GM19438 (cell line): ENCODE measurements at regions not wholly inside any gene's neighbourhood (a gene's known extent, or its start where the extent isn't known, plus 50 kb on each side); places are given as distances from the start of the nearest gene placed in this dataset.

Experiments
- ATAC-seq: cut with Tn5 transposase; IDR thresholded peaks from one replicate; pipeline ENCODE4 v1.9.1; 2021; ENCODE audit warnings: low read depth; ENCODE audit not compliant: unreplicated experiment

GRCh38 chr5:110203661-110204060, 513.9 kb downstream of the MAN2A1 start:
- no peak for ATAC-seq

DNA sequence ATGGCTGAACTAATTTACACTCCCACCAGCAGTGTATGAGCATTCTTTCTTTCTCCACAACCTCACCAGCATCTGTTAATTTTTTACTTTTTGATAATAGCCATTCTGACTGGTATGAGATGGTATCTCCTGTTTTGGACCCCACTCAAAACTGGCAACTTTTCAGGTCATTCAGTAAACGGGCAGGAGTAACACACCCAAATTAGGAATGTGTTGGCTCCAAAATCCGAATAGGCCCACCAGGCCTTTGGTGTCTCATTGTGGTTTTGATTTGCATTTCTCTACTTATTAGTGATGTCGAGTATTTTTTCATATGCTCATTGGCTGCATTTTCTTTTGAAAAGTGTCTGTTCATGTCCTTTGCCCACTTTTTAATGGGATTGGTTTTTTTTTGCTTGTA, 517.1 kb downstream of the TMEM232 start:
- ATAC-seq, result no peak

DNA sequence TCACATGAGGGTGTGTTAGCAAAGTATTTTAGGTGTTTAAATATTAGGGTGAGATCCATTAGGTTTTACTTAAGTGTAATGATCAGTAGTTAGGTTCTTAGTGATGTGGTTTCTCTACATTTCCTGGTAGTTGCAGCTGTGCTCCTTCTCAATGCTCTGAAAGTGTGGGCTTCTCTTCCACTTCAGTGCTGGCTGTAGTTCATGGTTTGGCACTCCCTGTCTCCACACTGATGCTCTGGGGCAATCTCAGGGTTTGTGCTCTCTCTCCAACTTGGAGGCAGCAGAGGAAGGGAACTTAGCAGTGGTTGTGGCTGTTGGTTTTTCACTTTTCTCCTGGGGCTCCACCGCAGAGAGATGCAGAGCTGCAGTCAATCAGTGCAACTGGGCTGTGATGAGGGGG, 507.5 kb downstream of the TMEM232 start:
- no peak for ATAC-seq

GRCh38 chr5:110219769-110220168, 506.7 kb downstream of the TMEM232 start:
- no peak for ATAC-seq

DNA sequence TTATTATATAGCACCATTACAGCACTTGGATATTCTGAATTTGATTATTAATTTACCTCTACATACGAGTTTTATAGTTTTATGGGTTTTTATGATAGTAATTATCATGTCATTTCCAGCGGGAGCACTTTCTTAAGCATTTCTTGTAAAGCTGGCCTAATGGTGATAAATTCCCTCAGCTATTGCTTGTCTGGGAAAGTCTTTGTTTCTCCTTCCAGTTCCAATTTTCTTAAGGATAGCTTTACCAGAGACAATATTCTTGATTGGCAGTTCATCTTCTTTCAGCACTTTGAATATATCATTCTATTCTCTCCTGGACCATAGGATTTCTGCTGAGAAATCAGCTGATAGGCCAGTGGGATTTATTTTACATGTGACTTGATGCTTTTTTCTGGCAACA, 505.4 kb downstream of the TMEM232 start:
- ATAC-seq, result no peak

- no peak for ATAC-seq
Observed at GRCh38 chr5:110224050-110224449, 502.4 kb downstream of the TMEM232 start.

DNA sequence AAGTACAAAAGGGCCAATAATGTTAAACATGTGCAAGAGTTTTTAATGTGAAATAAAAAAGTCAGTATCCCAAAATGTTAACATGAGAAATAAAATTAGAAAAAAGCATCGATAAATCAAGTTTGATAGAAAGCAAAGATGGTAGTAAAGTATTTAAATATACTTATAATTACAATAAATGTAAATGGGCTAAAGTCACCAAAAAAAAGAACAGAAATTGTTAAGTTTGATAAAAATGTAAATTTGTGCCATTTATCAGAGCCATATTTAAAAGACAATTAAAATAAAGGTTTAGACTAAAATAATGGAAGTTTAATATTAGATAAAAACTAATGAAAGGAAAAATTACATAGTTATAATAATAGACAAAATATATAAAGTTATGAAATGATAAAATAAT, 500.5 kb downstream of the TMEM232 start:
- ATAC-seq, result no peak

- ATAC-seq, result no peak
Observed at GRCh38 chr5:110239786-110240185, 486.7 kb downstream of the TMEM232 start.

DNA sequence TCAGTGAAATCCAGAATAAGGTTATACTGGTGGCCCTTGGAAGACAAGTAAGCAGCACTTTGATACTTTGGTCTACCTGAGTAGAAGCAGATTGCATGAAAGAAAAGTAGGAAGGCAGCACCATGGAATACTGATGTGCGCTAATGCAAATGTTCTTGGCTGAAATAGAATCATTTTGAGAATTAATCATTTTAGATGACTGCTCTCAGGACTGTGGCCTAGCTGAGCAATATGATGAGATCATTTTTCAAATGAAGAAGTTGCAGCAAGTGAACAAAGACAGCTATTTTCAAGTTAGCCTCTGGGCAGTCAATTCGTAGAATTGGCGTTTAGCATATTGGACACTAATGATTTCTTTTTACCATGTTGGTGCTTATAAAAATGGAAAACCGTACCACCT, 483.5 kb downstream of the TMEM232 start:
- ATAC-seq, result no peak

- no peak for ATAC-seq
Observed at GRCh38 chr5:110248921-110249320, 477.6 kb downstream of the TMEM232 start.

- ATAC-seq, result no peak
Observed at GRCh38 chr5:110250355-110250754, 476.1 kb downstream of the TMEM232 start.

- ATAC-seq, result no peak
Observed at GRCh38 chr5:110250755-110251154, 475.7 kb downstream of the TMEM232 start.

- no peak for ATAC-seq
Observed at GRCh38 chr5:110251366-110251765, 475.1 kb downstream of the TMEM232 start.

- ATAC-seq, result no peak
Observed at GRCh38 chr5:110255194-110255593, 471.3 kb downstream of the TMEM232 start.

GRCh38 chr5:110256298-110256697, 470.2 kb downstream of the TMEM232 start:
- no peak for ATAC-seq

GRCh38 chr5:110257971-110258370, 468.5 kb downstream of the TMEM232 start:
- no peak for ATAC-seq

- no peak for ATAC-seq
Observed at GRCh38 chr5:110258460-110259216, 467.8 kb downstream of the TMEM232 start.

- no peak for ATAC-seq
Observed at GRCh38 chr5:110262749-110263148, 463.7 kb downstream of the TMEM232 start.

DNA sequence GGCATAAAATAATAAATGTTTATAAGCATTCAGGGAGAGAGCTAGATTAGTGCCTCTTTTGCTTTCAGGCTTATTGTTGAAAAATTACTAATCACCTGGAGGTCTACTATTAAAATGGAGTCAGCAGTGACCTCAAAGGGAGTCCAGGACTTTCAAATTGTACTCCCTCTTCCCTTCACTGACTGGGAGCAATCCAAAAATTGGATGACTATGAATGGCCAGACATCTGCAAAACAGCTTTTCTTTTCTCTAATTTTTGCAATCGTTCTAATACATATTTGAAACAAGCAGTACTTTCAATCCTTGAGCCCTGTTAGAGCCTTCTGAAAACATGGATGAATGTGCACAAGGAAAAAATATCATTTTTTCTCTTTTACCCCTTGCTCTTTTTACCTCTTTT, 461.8 kb downstream of the TMEM232 start:
- no peak for ATAC-seq

GRCh38 chr5:110265162-110265561, 461.3 kb downstream of the TMEM232 start:
- ATAC-seq, result no peak

DNA sequence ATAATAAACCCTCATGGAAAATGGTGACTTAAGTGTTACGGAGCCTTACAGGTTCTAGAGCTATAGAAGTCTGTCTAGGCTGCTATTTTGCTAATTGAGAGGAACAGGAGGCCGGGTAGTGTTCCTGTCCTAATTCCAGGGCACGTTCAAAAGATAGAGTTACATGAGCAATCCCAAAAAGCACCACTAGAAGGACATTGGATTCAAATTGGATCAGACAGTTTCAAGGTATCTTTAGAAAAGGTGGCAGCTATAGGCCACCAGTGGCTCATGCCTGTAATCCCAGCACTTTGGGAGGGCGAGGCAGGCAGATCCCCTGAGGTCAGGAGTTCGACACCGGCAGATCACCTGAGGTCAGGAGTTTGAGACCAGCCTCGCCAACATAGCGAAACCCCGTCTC, 458.8 kb downstream of the TMEM232 start:
- no peak for ATAC-seq

- ATAC-seq, result no peak
Observed at GRCh38 chr5:110268283-110268682, 458.2 kb downstream of the TMEM232 start.

DNA sequence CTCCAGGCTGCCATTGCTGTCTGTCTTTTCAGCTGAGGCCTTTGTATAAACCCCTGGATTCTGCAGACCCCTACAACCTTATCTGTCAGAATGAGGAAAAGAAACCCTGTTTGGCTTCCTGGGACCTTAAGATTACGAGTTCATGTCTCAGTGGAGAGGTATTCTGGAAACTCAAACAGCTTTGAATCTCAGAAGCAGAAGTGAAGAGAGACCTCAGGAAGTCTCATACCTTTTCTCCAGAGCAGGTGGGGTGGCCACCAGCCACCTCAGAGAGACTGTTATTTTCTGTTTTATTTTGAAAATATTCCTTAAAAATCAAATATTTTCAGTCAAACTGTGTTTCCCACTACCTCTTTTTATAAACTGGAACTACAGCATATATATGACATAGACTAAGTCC, 457.5 kb downstream of the TMEM232 start:
- no peak for ATAC-seq
